GM12878 (cell line): ENCODE measurements at regions not wholly inside any gene's neighbourhood (a gene's known extent, or its start where the extent isn't known, plus 50 kb on each side); places are given as distances from the start of the nearest gene placed in this dataset.

Source experiments
- ATAC-seq: fragments of 200-7000 bp; cut with Tn5 transposase; 3 replicates; pipeline ENCODE4 v1.9.1; 2020; ENCODE audit warnings: mild to moderate bottlenecking, moderate library complexity
- BruUV-seq: library from RNA; stranded (reverse); fragments of 400-500 nt; replicated peaks from 2 replicates; lab custom pipeline; 2021; lab: Mats Ljungman, UMichigan
- CTCF ChIA-PET: fragments of 300-600 bp; sonication (Branson Sonifier 250); formaldehyde crosslinking; extraction: SDS; loops from one replicate; lab custom pipeline; 2021; ENCODE audit warnings: inconsistent platforms; lab: Yijun Ruan, JAX
- POLR2A ChIA-PET: fragments of 350-600 bp; formaldehyde crosslinking; extraction: SDS; loops from one replicate; lab custom pipeline; 2021; ENCODE audit warnings: inconsistent platforms; lab: Charles Lee
- RAD21 ChIA-PET: fragments of 300-600 bp; sonication (Branson Sonifier 250); formaldehyde crosslinking; loops from one replicate; lab custom pipeline; 2023; ENCODE audit warnings: antibody characterized with exemption; ENCODE audit not compliant: unreplicated experiment; lab: Charles Lee
- SMC1A ChIA-PET: fragments of 300-600 bp; sonication (Branson Sonifier 250); formaldehyde crosslinking; loops from one replicate; lab custom pipeline; 2023; ENCODE audit not compliant: unreplicated experiment, uncharacterized antibody; lab: Charles Lee
- DNase-seq: peaks from one replicate; pipeline ENCODE4 v3.0.0-alpha.2; 2011; ENCODE audit warnings: low read depth, low spot score
- FAIRE-seq: peaks from 3 replicates; lab custom pipeline; 2011; peaks lifted over from hg19 to GRCh38; lab: Jason Lieb, UNC
- H2AFZ ChIP-seq: 2 replicates; pipeline ENCODE4 v1.6.0; 2011; ENCODE audit warnings: low read depth, low read length, control low read depth; ENCODE audit not compliant: control insufficient read depth
- H3K27ac ChIP-seq: 2 replicates; pipeline ENCODE4 v1.5.1; 2011; ENCODE audit warnings: control low read depth; ENCODE audit not compliant: control insufficient read depth, insufficient read depth
- H3K27me3 ChIP-seq, 2 experiments: replicated peaks in 1 of 2; 2 replicates each; pipeline versions ENCODE4 v1.6.0 to v1.6.1; 2011; ENCODE audit warnings: low read length in 1 of 2; ENCODE audit not compliant: control insufficient read depth in 2 of 2, insufficient read depth in 2 of 2
- H3K36me3 ChIP-seq, 2 experiments: 2 replicates each; pipeline ENCODE4 v1.5.1; 2011; ENCODE audit warnings: low read length in 1 of 2; ENCODE audit not compliant: control insufficient read depth in 2 of 2, insufficient read depth in 2 of 2
- H3K4me1 ChIP-seq: 2 replicates; pipeline ENCODE4 v1.6.1; 2011; ENCODE audit warnings: mild to moderate bottlenecking, low read length, moderate library complexity, mixed read lengths; ENCODE audit not compliant: control insufficient read depth, insufficient read depth
- H3K4me2 ChIP-seq: 2 replicates; pipeline ENCODE4 v1.6.0; 2011; ENCODE audit warnings: control low read depth; ENCODE audit not compliant: control insufficient read depth, insufficient read depth
- H3K4me3 ChIP-seq: fragments of 200-600 bp; sonication (generic); 2 replicates; pipeline ENCODE4 v1.5.1; 2016
- H3K79me2 ChIP-seq: 2 replicates; pipeline ENCODE4 v1.6.0; 2011; ENCODE audit warnings: low read length; ENCODE audit not compliant: control insufficient read depth, insufficient read depth
- H3K9ac ChIP-seq: 2 replicates; pipeline ENCODE4 v1.8.0; 2011; ENCODE audit warnings: low read length, control low read depth, mixed read lengths; ENCODE audit not compliant: control insufficient read depth, insufficient read depth
- H3K9me3 ChIP-seq: replicated peaks from 3 replicates; pipeline ENCODE4 v1.5.1; 2011; ENCODE audit warnings: mild to moderate bottlenecking, low read length; ENCODE audit not compliant: control insufficient read depth, insufficient read depth
- H4K20me1 ChIP-seq: 2 replicates; pipeline ENCODE4 v1.6.0; 2011; ENCODE audit not compliant: control insufficient read depth, insufficient read depth
- BACH1 ChIP-seq: fragments of 450-650 bp; IDR thresholded peaks from 2 replicates; pipeline ENCODE4 v1.6.1; 2017; ENCODE audit warnings: mild to moderate bottlenecking, borderline replicate concordance
- BMI1 ChIP-seq: fragments of 450-650 bp; IDR thresholded peaks from 2 replicates; pipeline ENCODE4 v1.6.1; 2016; ENCODE audit warnings: mild to moderate bottlenecking, moderate library complexity, borderline replicate concordance
- GABPA ChIP-seq: IDR thresholded peaks from 2 replicates; pipeline ENCODE4 v1.6.1; 2014; ENCODE audit warnings: antibody characterized with exemption, low read depth, mild to moderate bottlenecking, inconsistent platforms
- KLF5 ChIP-seq: fragments of 450-650 bp; IDR thresholded peaks from 2 replicates; pipeline ENCODE4 v1.6.1; 2014; ENCODE audit warnings: mild to moderate bottlenecking; ENCODE audit not compliant: partially characterized antibody
- MEF2A ChIP-seq: IDR thresholded peaks from 2 replicates; pipeline ENCODE4 v1.6.1; 2011; ENCODE audit warnings: low read depth, mild to moderate bottlenecking, low read length, moderate library complexity; ENCODE audit not compliant: insufficient read depth
- MXI1 ChIP-seq: fragments of 150-350 bp; IDR thresholded peaks from 2 replicates; pipeline ENCODE4 v1.6.1; 2011; ENCODE audit warnings: low read depth, mild to moderate bottlenecking, inconsistent platforms, low read length, improper control_type of control experiment
- NRF1 ChIP-seq: conservative IDR thresholded peaks from 2 replicates; pipeline ENCODE4 v1.6.1; 2011; ENCODE audit warnings: mild to moderate bottlenecking, low read depth, low read length, improper control_type of control experiment
- POLR2A ChIP-seq: IDR thresholded peaks from 2 replicates; pipeline ENCODE4 v1.6.1; 2011; ENCODE audit warnings: low read depth, mild to moderate bottlenecking, low read length
- POU2F2 ChIP-seq: IDR thresholded peaks from 3 replicates; pipeline ENCODE4 v1.6.1; 2011; ENCODE audit warnings: low read depth, mild to moderate bottlenecking, low read length, borderline replicate concordance
- RCOR1 ChIP-seq: conservative IDR thresholded peaks from 2 replicates; pipeline ENCODE4 v1.6.1; 2012; ENCODE audit warnings: low read depth, low read length, improper control_type of control experiment
- REST ChIP-seq: IDR thresholded peaks from 2 replicates; pipeline ENCODE4 v1.6.1; 2012; ENCODE audit warnings: mild to moderate bottlenecking, low read depth, low read length
- SP1 ChIP-seq: IDR thresholded peaks from one replicate; pipeline ENCODE4 v1.6.1; 2011; ENCODE audit warnings: low read depth, low read length
- SPI1 ChIP-seq: IDR thresholded peaks from 2 replicates; pipeline ENCODE4 v1.6.1; 2011; ENCODE audit warnings: low read depth, mild to moderate bottlenecking, low read length, moderate library complexity, borderline replicate concordance; ENCODE audit not compliant: insufficient read depth
- SRF ChIP-seq, 2 experiments: IDR thresholded peaks; 2 replicates each; pipeline ENCODE4 v1.6.1; 2011; ENCODE audit warnings: low read depth in 2 of 2, low read length in 2 of 2, mild to moderate bottlenecking in 1 of 2, moderate library complexity in 1 of 2
- TCF12 ChIP-seq: IDR thresholded peaks from 2 replicates; pipeline ENCODE4 v1.6.1; 2011; ENCODE audit warnings: low read depth, mild to moderate bottlenecking, low read length
- WGBS: methylation state at CpG from one replicate; pipeline ENCODE4 v1.1.6; 2016; ENCODE audit warnings: low lambda C conversion rate; ENCODE audit not compliant: insufficient replicate concordance, insufficient coverage; ENCODE audit errors: missing lambda C conversion rate; 5-methylcytosine and 5-hydroxymethylcytosine counted together
- in situ Hi-C: fragments of 300-500 bp; cut with MboI; formaldehyde crosslinking; loops from 9 replicates; pipeline ENCODE4 v1.14.3; 2018; ENCODE audit warnings: mixed read lengths
- intact Hi-C: fragments of 100-400 bp; cut with micrococcal nuclease; formaldehyde crosslinking; loops from one replicate; pipeline ENCODE4 v1.14.2; 2022; ENCODE audit not compliant: unreplicated experiment
- TF ChIP-seq, protein P1 (sequence below): IDR thresholded peaks from 2 replicates; pipeline ENCODE4 v1.6.1; 2012; ENCODE audit warnings: improper control_type of control experiment, low read depth, low read length; ENCODE audit not compliant: insufficient replicate concordance

DNA sequence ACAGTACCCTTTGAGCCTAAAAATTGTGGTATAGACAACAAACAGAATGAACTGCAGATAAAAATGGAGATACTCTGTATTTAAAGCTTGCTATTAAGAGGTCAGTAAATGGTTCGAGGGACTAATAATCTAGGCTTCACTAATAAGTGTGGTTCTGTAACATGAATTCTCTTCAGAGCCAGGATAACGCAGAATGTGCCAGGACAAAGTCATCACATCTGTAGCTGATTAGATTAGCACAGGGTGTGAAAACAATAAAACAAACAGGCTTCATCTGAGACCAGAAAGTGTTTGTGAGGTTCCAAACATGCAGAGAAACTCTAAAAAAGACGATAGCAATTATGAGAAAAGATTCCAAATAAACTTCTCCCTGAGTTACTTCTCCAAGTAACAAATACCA is 89.1 kb upstream of the LUZP2 start:
- no peak for ATAC-seq
- Histone ChIP-seq H3K4me1 (no peaks in the 10 kb centered on the region), H3K27me3 (no peaks in the 10 kb centered on the region), H3K4me3 (no peak overlapping the region), H3K9me3 (no peaks in the 10 kb centered on the region), H3K4me2 (no peak overlapping the region), H3K9ac (no peak overlapping the region), H4K20me1 (no peaks in the 10 kb centered on the region), H3K27ac (no peak overlapping the region), H2AFZ (no peak overlapping the region), H3K79me2 (no peaks in the 10 kb centered on the region), H3K36me3 (no peaks in the 10 kb centered on the region)
- POLR2A ChIA-PET: no interaction called here
- DNase-seq: no peak
- in situ Hi-C loops: no loop called here
- SMC1A ChIA-PET: interaction anchor here (1.3 kb wide), 1 partner anchor 31 kb away, joined by 3 read pairs; no protein-coding TSS in a partner anchor
- WGBS: 30% methylated on average over 3 of the region's 3 CpGs
- intact Hi-C loops: no loop called here
- no peak for FAIRE-seq
- RAD21 ChIA-PET: no interaction called here
- BruUV-seq: no TSS peak
- CTCF ChIA-PET: no interaction called here
- TF ChIP-seq RCOR1: no peak
- TF ChIP-seq NRF1: no peak
- TF ChIP-seq GABPA: no peak
- no peak for TF ChIP-seq REST
- TF ChIP-seq, protein P1, sequence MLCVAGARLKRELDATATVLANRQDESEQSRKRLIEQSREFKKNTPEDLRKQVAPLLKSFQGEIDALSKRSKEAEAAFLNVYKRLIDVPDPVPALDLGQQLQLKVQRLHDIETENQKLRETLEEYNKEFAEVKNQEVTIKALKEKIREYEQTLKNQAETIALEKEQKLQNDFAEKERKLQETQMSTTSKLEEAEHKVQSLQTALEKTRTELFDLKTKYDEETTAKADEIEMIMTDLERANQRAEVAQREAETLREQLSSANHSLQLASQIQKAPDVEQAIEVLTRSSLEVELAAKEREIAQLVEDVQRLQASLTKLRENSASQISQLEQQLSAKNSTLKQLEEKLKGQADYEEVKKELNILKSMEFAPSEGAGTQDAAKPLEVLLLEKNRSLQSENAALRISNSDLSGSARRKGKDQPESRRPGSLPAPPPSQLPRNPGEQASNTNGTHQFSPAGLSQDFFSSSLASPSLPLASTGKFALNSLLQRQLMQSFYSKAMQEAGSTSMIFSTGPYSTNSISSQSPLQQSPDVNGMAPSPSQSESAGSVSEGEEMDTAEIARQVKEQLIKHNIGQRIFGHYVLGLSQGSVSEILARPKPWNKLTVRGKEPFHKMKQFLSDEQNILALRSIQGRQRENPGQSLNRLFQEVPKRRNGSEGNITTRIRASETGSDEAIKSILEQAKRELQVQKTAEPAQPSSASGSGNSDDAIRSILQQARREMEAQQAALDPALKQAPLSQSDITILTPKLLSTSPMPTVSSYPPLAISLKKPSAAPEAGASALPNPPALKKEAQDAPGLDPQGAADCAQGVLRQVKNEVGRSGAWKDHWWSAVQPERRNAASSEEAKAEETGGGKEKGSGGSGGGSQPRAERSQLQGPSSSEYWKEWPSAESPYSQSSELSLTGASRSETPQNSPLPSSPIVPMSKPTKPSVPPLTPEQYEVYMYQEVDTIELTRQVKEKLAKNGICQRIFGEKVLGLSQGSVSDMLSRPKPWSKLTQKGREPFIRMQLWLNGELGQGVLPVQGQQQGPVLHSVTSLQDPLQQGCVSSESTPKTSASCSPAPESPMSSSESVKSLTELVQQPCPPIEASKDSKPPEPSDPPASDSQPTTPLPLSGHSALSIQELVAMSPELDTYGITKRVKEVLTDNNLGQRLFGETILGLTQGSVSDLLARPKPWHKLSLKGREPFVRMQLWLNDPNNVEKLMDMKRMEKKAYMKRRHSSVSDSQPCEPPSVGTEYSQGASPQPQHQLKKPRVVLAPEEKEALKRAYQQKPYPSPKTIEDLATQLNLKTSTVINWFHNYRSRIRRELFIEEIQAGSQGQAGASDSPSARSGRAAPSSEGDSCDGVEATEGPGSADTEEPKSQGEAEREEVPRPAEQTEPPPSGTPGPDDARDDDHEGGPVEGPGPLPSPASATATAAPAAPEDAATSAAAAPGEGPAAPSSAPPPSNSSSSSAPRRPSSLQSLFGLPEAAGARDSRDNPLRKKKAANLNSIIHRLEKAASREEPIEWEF: no peak
- no peak for TF ChIP-seq SRF (IDR thresholded peaks at IDR 0.05; ENCODE audit: low read depth in 2 of 2, low read length in 2 of 2)
- no peak for TF ChIP-seq MEF2A
- TF ChIP-seq KLF5: no peak
- no peak for TF ChIP-seq SPI1
- TF ChIP-seq BACH1: no peak
- no peak for TF ChIP-seq POLR2A
- no peak for TF ChIP-seq TCF12
- TF ChIP-seq SP1: no peak
- no peak for TF ChIP-seq POU2F2
- TF ChIP-seq BMI1: no peak
- TF ChIP-seq MXI1: no peak
